H1 (cell line): ENCODE measurements at regions not wholly inside any gene's neighbourhood (a gene's known extent, or its start where the extent isn't known, plus 50 kb on each side); places are given as distances from the start of the nearest gene placed in this dataset.

Experiments
- CTCF ChIA-PET: fragments of 300-600 bp; sonication (Branson Sonifier 250); formaldehyde crosslinking; loops from one replicate; lab custom pipeline; 2021; ENCODE audit not compliant: partially characterized antibody; lab: Charles Lee
- POLR2A ChIA-PET: fragments of 300-600 bp; sonication (Branson Sonifier 250); formaldehyde crosslinking; loops from one replicate; lab custom pipeline; 2021; ENCODE audit warnings: inconsistent platforms; ENCODE audit not compliant: partially characterized antibody; lab: Charles Lee
- DNase-seq, 2 experiments: peaks; one replicate each; pipeline versions ENCODE4 v3.0.0 to v3.0.0-alpha.2; 2010 to 2022; ENCODE audit warnings: low spot score in 2 of 2, low read depth in 1 of 2, mixed read lengths in 1 of 2
- FAIRE-seq: peaks from 2 replicates; lab custom pipeline; 2011; peaks lifted over from hg19 to GRCh38; lab: Jason Lieb, UNC
- H2AFZ ChIP-seq: 2 replicates; pipeline ENCODE4 v1.8.1; 2012; ENCODE audit warnings: low read length, inconsistent platforms
- H2AK5ac ChIP-seq: 2 replicates; pipeline ENCODE4 v1.6.1; 2013; ENCODE audit warnings: low read depth, low read length
- H2BK120ac ChIP-seq: replicated peaks from 2 replicates; pipeline ENCODE3; 2013; ENCODE audit warnings: low read depth, low read length, inconsistent platforms
- H2BK12ac ChIP-seq: 2 replicates; pipeline ENCODE4 v1.6.1; 2013; ENCODE audit warnings: low read depth, low read length
- H2BK15ac ChIP-seq: 2 replicates; pipeline ENCODE4 v1.6.1; 2013; ENCODE audit warnings: low read length
- H2BK20ac ChIP-seq: 2 replicates; pipeline ENCODE4 v1.6.1; 2013; ENCODE audit warnings: low read length
- H2BK5ac ChIP-seq: 2 replicates; pipeline ENCODE4 v1.6.1; 2013; ENCODE audit warnings: low read depth, low read length
- H3K14ac ChIP-seq: 2 replicates; pipeline ENCODE4 v1.6.1; 2013; ENCODE audit warnings: inconsistent platforms; ENCODE audit not compliant: insufficient read length
- H3K18ac ChIP-seq: 2 replicates; pipeline ENCODE4 v1.6.1; 2013; ENCODE audit warnings: low read length; ENCODE audit errors: extremely low read depth
- H3K23ac ChIP-seq: 2 replicates; pipeline ENCODE4 v1.6.1; 2013; ENCODE audit warnings: inconsistent platforms; ENCODE audit not compliant: insufficient read length
- H3K23me2 ChIP-seq: 2 replicates; pipeline ENCODE4 v1.6.1; 2013; ENCODE audit warnings: low read depth, low read length
- H3K27ac ChIP-seq: 2 replicates; pipeline ENCODE4 v1.6.1; 2011; ENCODE audit warnings: low read depth, low read length, inconsistent platforms
- H3K27me3 ChIP-seq, 4 experiments: replicated peaks in 1 of 4; 1 replicate in 1 of 4; 2 replicates in 3 of 4; pipeline versions ENCODE4 v1.6.1 to v1.8.1; 2011 to 2013; ENCODE audit warnings: low read length in 3 of 4, mild to moderate bottlenecking in 3 of 4, inconsistent platforms in 2 of 4, mixed read lengths in 2 of 4, moderate library complexity in 1 of 4; ENCODE audit not compliant: control insufficient read depth in 3 of 4, insufficient read depth in 3 of 4; ENCODE audit errors: extremely low read depth in 1 of 4
- H3K36me3 ChIP-seq, 4 experiments: 2 replicates each; pipeline versions ENCODE4 v1.6.1 to v1.8.1; 2011 to 2013; ENCODE audit warnings: mild to moderate bottlenecking in 4 of 4, low read length in 3 of 4, moderate library complexity in 2 of 4, control low read depth in 1 of 4, inconsistent platforms in 1 of 4; ENCODE audit not compliant: insufficient read depth in 4 of 4, control insufficient read depth in 2 of 4
- H3K4ac ChIP-seq: replicated peaks from 2 replicates; pipeline ENCODE3; 2013; ENCODE audit warnings: low read length, low read depth, mixed read lengths, inconsistent platforms; ENCODE audit not compliant: insufficient read length
- H3K4me1 ChIP-seq, 4 experiments: replicated peaks in 1 of 4; 1 replicate in 1 of 4; 2 replicates in 3 of 4; pipeline versions ENCODE4 v1.6.1 to v1.8.1; 2011 to 2013; ENCODE audit warnings: low read length in 3 of 4, inconsistent platforms in 2 of 4, mixed read lengths in 1 of 4; ENCODE audit not compliant: insufficient read depth in 4 of 4, control insufficient read depth in 3 of 4
- H3K4me2 ChIP-seq, 2 experiments: 2 replicates each; pipeline versions ENCODE4 v1.6.1 to v1.8.1; 2011 to 2013; ENCODE audit warnings: low read depth in 2 of 2, low read length in 2 of 2, control low read depth in 1 of 2, inconsistent platforms in 1 of 2, mild to moderate bottlenecking in 1 of 2; ENCODE audit not compliant: insufficient read depth in 1 of 2
- H3K4me3 ChIP-seq, 4 experiments: fragments of 200-600, 300-600 bp in 1 of 4; sonication (generic), shearing (Covaris generic), sonication (Bioruptor Twin) in 1 of 4; 2 replicates each; pipeline versions ENCODE4 v1.5.1 to v1.8.1; 2011 to 2016; ENCODE audit warnings: low read length in 4 of 4, low read depth in 3 of 4, control low read depth in 2 of 4, inconsistent platforms in 2 of 4, mild to moderate bottlenecking in 2 of 4, mixed read lengths in 1 of 4, moderate library complexity in 1 of 4; ENCODE audit not compliant: insufficient read depth in 2 of 4; ENCODE audit errors: extremely low read depth in 1 of 4
- H3K56ac ChIP-seq: replicated peaks from 2 replicates; pipeline ENCODE3; 2013; ENCODE audit warnings: low read depth, mild to moderate bottlenecking, mixed read lengths, low read length, inconsistent platforms; ENCODE audit not compliant: insufficient read length
- H3K79me1 ChIP-seq: 2 replicates; pipeline ENCODE4 v1.6.1; 2013; ENCODE audit warnings: low read depth, low read length, control low read depth
- H3K79me2 ChIP-seq, 2 experiments: 2 replicates each; pipeline versions ENCODE4 v1.6.1 to v1.8.1; 2012 to 2013; ENCODE audit warnings: low read length in 2 of 2, mild to moderate bottlenecking in 2 of 2, inconsistent platforms in 1 of 2; ENCODE audit not compliant: insufficient read depth in 2 of 2, control insufficient read depth in 1 of 2
- H3K9ac ChIP-seq, 4 experiments: replicated peaks in 1 of 4; 1 replicate in 1 of 4; 2 replicates in 3 of 4; pipeline versions ENCODE4 v1.6.1 to v1.8.1; 2011 to 2013; ENCODE audit warnings: low read depth in 3 of 4, low read length in 3 of 4, control low read depth in 2 of 4, mild to moderate bottlenecking in 2 of 4, moderate library complexity in 2 of 4, inconsistent platforms in 1 of 4; ENCODE audit errors: extremely low read depth in 1 of 4
- H3K9me3 ChIP-seq, 2 experiments: 2 replicates each; pipeline versions ENCODE4 v1.6.1 to v1.8.1; 2012 to 2013; ENCODE audit warnings: mild to moderate bottlenecking in 2 of 2, moderate library complexity in 2 of 2, control low read depth in 1 of 2, inconsistent platforms in 1 of 2, low read depth in 1 of 2, low read length in 1 of 2, mixed read lengths in 1 of 2; ENCODE audit not compliant: insufficient read depth in 2 of 2
- H4K20me1 ChIP-seq, 2 experiments: replicated peaks in 1 of 2; 2 replicates each; pipeline versions ENCODE3 to v1.8.1; 2011 to 2013; ENCODE audit warnings: inconsistent platforms in 2 of 2, low read length in 2 of 2, mild to moderate bottlenecking in 1 of 2; ENCODE audit not compliant: insufficient read depth in 2 of 2, control insufficient read depth in 1 of 2
- H4K5ac ChIP-seq: 2 replicates; pipeline ENCODE4 v1.6.1; 2013; ENCODE audit warnings: low read length, low read depth, mixed read lengths, inconsistent platforms; ENCODE audit not compliant: insufficient read length
- H4K8ac ChIP-seq: 2 replicates; pipeline ENCODE4 v1.8.0; 2013; ENCODE audit warnings: mild to moderate bottlenecking, moderate library complexity, low read length, inconsistent platforms; ENCODE audit not compliant: insufficient read depth; ENCODE audit errors: extremely low read depth
- H4K91ac ChIP-seq: replicated peaks from 2 replicates; pipeline ENCODE3; 2013; ENCODE audit warnings: low read length, mixed read lengths, inconsistent platforms; ENCODE audit not compliant: insufficient read length
- BCL11A ChIP-seq, 2 experiments: IDR thresholded peaks; one replicate each; pipeline ENCODE4 v1.6.1; 2011; ENCODE audit warnings: low read depth in 2 of 2, low read length in 2 of 2, mild to moderate bottlenecking in 2 of 2
- EP300 ChIP-seq, 2 experiments: IDR thresholded peaks; 1 replicate in 1 of 2; 2 replicates in 1 of 2; pipeline ENCODE4 v1.6.1; 2011 to 2012; ENCODE audit warnings: low read depth in 2 of 2, low read length in 2 of 2, mild to moderate bottlenecking in 2 of 2, borderline replicate concordance in 1 of 2, inconsistent platforms in 1 of 2, moderate library complexity in 1 of 2
- EZH2 ChIP-seq: fragments of 200-600 bp; sonication (generic); IDR thresholded peaks from 2 replicates; pipeline ENCODE4 v1.7.1; 2012; ENCODE audit warnings: low read depth, mild to moderate bottlenecking, moderate library complexity, low read length, inconsistent platforms; ENCODE audit not compliant: severe bottlenecking
- KDM1A ChIP-seq: fragments of 200-600, 300-600 bp; sonication (generic); IDR thresholded peaks from 2 replicates; pipeline ENCODE4 v1.7.1; 2016; ENCODE audit warnings: mild to moderate bottlenecking, low read length, borderline replicate concordance
- NRF1 ChIP-seq: IDR thresholded peaks from 2 replicates; pipeline ENCODE4 v1.6.1; 2011; ENCODE audit warnings: mild to moderate bottlenecking, low read depth, low read length, improper control_type of control experiment
- PHF8 ChIP-seq: fragments of 200-600 bp; sonication (generic); conservative IDR thresholded peaks from 2 replicates; pipeline ENCODE4 v1.7.1; 2012; ENCODE audit warnings: low read depth, mild to moderate bottlenecking, inconsistent platforms, low read length, moderate library complexity
- POLR2A ChIP-seq, 2 experiments: IDR thresholded peaks; 1 replicate in 1 of 2; 2 replicates in 1 of 2; pipeline ENCODE4 v1.6.1; 2011; ENCODE audit warnings: low read depth in 2 of 2, low read length in 2 of 2, mild to moderate bottlenecking in 2 of 2; ENCODE audit errors: control extremely low read depth in 1 of 2
- TAF1 ChIP-seq: IDR thresholded peaks from 2 replicates; pipeline ENCODE4 v1.6.1; 2011; ENCODE audit warnings: mild to moderate bottlenecking, low read depth, low read length
- TAF7 ChIP-seq: optimal IDR thresholded peaks from 2 replicates; pipeline ENCODE3; 2011; ENCODE audit warnings: low read depth, mild to moderate bottlenecking, inconsistent platforms, low read length, moderate library complexity, borderline replicate concordance
- TCF12 ChIP-seq: IDR thresholded peaks from 2 replicates; pipeline ENCODE4 v1.6.1; 2011; ENCODE audit warnings: low read depth, mild to moderate bottlenecking, low read length
- TEAD4 ChIP-seq: IDR thresholded peaks from 2 replicates; pipeline ENCODE4 v1.6.1; 2012; ENCODE audit warnings: low read depth, low read length, inconsistent platforms, mixed read lengths
- ZNF274 ChIP-seq: IDR thresholded peaks from 2 replicates; pipeline ENCODE4 v1.7.0; 2012; ENCODE audit warnings: low read length, borderline replicate concordance; ENCODE audit errors: extremely low read depth
- WGBS, 2 experiments: shearing (Covaris generic) in 1 of 2; methylation state at CpG; one replicate each; pipeline versions ENCODE4 v1.1.6 to v1.1.7; 2013 to 2015; ENCODE audit warnings: low lambda C conversion rate in 2 of 2, mixed read lengths in 2 of 2, inconsistent platforms in 1 of 2, low coverage in 1 of 2, missing lambda C conversion rate in 1 of 2; ENCODE audit not compliant: insufficient replicate concordance in 2 of 2, insufficient coverage in 1 of 2, insufficient read length in 1 of 2; ENCODE audit errors: extremely low coverage in 1 of 2, missing lambda C conversion rate in 1 of 2; 5-methylcytosine and 5-hydroxymethylcytosine counted together
- TF ChIP-seq, protein P1 (sequence below): IDR thresholded peaks from 2 replicates; pipeline ENCODE4 v1.6.1; 2011; ENCODE audit warnings: low read depth, mild to moderate bottlenecking, low read length; ENCODE audit not compliant: insufficient read depth
- TF ChIP-seq, protein P2 (sequence below): IDR thresholded peaks from 2 replicates; pipeline ENCODE4 v1.6.1; 2012; ENCODE audit warnings: inconsistent platforms

DNA sequence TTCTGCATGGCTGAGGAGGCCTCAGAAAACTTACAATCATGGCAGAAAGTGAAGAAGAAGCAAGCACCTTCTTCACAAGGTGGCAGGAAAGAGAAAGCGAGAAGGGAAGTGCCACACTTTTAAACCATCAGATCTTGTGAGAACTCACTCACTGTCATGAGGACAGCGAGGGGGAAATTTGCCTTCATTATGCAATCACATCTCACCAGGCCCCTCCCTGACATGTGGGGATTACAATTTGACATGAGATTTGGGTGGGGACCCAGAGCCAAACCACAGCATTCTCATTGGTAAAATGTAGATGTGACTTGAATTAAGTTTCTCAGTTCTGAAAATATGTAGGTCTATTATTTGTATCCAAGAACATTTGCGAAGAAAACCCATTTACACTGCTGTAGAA, 854.8 kb downstream of the EPHA4 start:
- no peaks in the 10 kb centered on the region for H3K23me2 ChIP-seq
- no peak overlapping the region for H4K91ac ChIP-seq
- no peak overlapping the region for H2BK15ac ChIP-seq
- no peak overlapping the region for H2BK120ac ChIP-seq
- no peak overlapping the region for H2AK5ac ChIP-seq
- WGBS, 2 experiments, result 93% methylated on average over 3 of the region's 3 CpGs; no CpG with 5 or more reads in 1 of the 2 experiments
- H2AFZ ChIP-seq, result no peak overlapping the region
- no peak overlapping the region for H4K5ac ChIP-seq
- H3K4me3 ChIP-seq, result no peak overlapping the region
- no peaks in the 10 kb centered on the region for H3K36me3 ChIP-seq
- peaks cover 3 to 5% of the 10 kb centered on the region in 2 experiments; a peak in 2 of 4 replicates for H3K9me3 ChIP-seq
- H3K27ac ChIP-seq, result no peak overlapping the region
- H3K56ac ChIP-seq, result no peak overlapping the region
- no peak overlapping the region for H3K4ac ChIP-seq
- no peak overlapping the region for H3K9ac ChIP-seq
- ChIA-PET POLR2A (no interaction called here), CTCF (no interaction called here)
- no peak overlapping the region for H2BK12ac ChIP-seq
- H3K23ac ChIP-seq, result no peak overlapping the region
- FAIRE-seq (no peak), DNase-seq (no peak)
- no peak overlapping the region for H3K18ac ChIP-seq
- no peak overlapping the region for H2BK5ac ChIP-seq
- H3K4me1 ChIP-seq, result peaks cover 0 to 3% (median 0%) of the 10 kb centered on the region in 4 experiments; a peak in 1 of 7 replicates
- no peaks in the 10 kb centered on the region for H3K79me1 ChIP-seq
- H4K8ac ChIP-seq, result no peak overlapping the region
- H4K20me1 ChIP-seq, result no peaks in the 10 kb centered on the region
- no peak overlapping the region for H3K14ac ChIP-seq
- H3K4me2 ChIP-seq, result no peak overlapping the region
- no peaks in the 10 kb centered on the region for H3K27me3 ChIP-seq
- no peak overlapping the region for H2BK20ac ChIP-seq
- no peaks in the 10 kb centered on the region for H3K79me2 ChIP-seq
- TF ChIP-seq NRF1 (no peak), PHF8 (no peak), TAF7 (no peak), TCF12 (no peak), TAF1 (no peak), EZH2 (no peak), KDM1A (no peak), EP300 (IDR thresholded peaks at IDR 0.05; ENCODE audit: borderline replicate concordance in 1 of 2, low read depth in 2 of 2, low read length in 2 of 2) (no peak), POLR2A (IDR thresholded peaks at IDR 0.05; ENCODE audit: control extremely low read depth in 1 of 2, low read depth in 2 of 2, low read length in 2 of 2) (no peak), BCL11A (IDR thresholded peaks at IDR 0.05; ENCODE audit: low read depth in 2 of 2, low read length in 2 of 2) (no peak), ZNF274 (no peak), TEAD4 (no peak)
- TF ChIP-seq, protein P1, sequence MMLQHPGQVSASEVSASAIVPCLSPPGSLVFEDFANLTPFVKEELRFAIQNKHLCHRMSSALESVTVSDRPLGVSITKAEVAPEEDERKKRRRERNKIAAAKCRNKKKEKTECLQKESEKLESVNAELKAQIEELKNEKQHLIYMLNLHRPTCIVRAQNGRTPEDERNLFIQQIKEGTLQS, result no peak
- TF ChIP-seq, protein P2, sequence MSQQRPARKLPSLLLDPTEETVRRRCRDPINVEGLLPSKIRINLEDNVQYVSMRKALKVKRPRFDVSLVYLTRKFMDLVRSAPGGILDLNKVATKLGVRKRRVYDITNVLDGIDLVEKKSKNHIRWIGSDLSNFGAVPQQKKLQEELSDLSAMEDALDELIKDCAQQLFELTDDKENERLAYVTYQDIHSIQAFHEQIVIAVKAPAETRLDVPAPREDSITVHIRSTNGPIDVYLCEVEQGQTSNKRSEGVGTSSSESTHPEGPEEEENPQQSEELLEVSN, result no peak
